Smooth muscle cell (in vitro differentiated cells): ENCODE measurements at regions not wholly inside any gene's neighbourhood (a gene's known extent, or its start where the extent isn't known, plus 50 kb on each side); places are given as distances from the start of the nearest gene placed in this dataset.

Source experiments
- DNase-seq: peaks from one replicate; lab custom pipeline; 2025; ENCODE audit not compliant: unreplicated experiment; lab: John Stamatoyannopoulos, UW
- H2AFZ ChIP-seq: fragments of 200-600 bp; sonication (generic); 2 replicates; pipeline ENCODE4 v1.6.0; 2016; ENCODE audit warnings: antibody characterized with exemption, low read depth, mild to moderate bottlenecking
- H3F3A ChIP-seq: fragments of 200-600 bp; sonication (generic); 2 replicates; pipeline ENCODE4 v1.6.0; 2017; ENCODE audit warnings: antibody characterized with exemption, low read depth
- H3K27ac ChIP-seq: fragments of 200-600 bp; sonication (generic); 2 replicates; pipeline ENCODE4 v1.5.1; 2016; ENCODE audit warnings: low read depth, mild to moderate bottlenecking
- H3K27me3 ChIP-seq: fragments of 200-600 bp; sonication (generic); 2 replicates; pipeline ENCODE4 v1.6.1; 2016; ENCODE audit warnings: low read depth, mild to moderate bottlenecking
- H3K36me3 ChIP-seq: fragments of 200-600 bp; sonication (generic); 2 replicates; pipeline ENCODE4 v1.5.1; 2016; ENCODE audit warnings: low read depth
- H3K4me1 ChIP-seq: fragments of 200-600 bp; sonication (generic); 2 replicates; pipeline ENCODE4 v1.5.1; 2016; ENCODE audit warnings: low read depth
- H3K4me2 ChIP-seq: fragments of 200-600 bp; sonication (generic); 2 replicates; pipeline ENCODE4 v1.6.0; 2016; ENCODE audit warnings: mild to moderate bottlenecking
- H3K4me3 ChIP-seq: fragments of 200-600 bp; sonication (generic); 2 replicates; pipeline ENCODE4 v1.5.1; 2016; ENCODE audit warnings: mild to moderate bottlenecking
- H3K79me2 ChIP-seq: fragments of 200-600 bp; sonication (generic); 2 replicates; pipeline ENCODE4 v1.6.0; 2016; ENCODE audit warnings: low read depth, mild to moderate bottlenecking
- H3K9ac ChIP-seq: fragments of 200-600 bp; sonication (generic); 2 replicates; pipeline ENCODE4 v1.6.0; 2016; ENCODE audit warnings: low read depth
- H3K9me3 ChIP-seq: fragments of 200-600 bp; sonication (generic); replicated peaks from 2 replicates; pipeline ENCODE4 v1.5.1; 2016; ENCODE audit warnings: low read depth
- H4K20me1 ChIP-seq: fragments of 200-600 bp; sonication (generic); 2 replicates; pipeline ENCODE4 v1.6.0; 2016; ENCODE audit warnings: low read depth
- WGBS: methylation state at CpG from one replicate; pipeline ENCODE4 v1.1.7; 2016; ENCODE audit warnings: low lambda C conversion rate; 5-methylcytosine and 5-hydroxymethylcytosine counted together
- TF ChIP-seq, protein P1 (sequence below): fragments of 200-600 bp; sonication (generic); IDR thresholded peaks from 2 replicates; pipeline ENCODE4 v1.5.1; 2017; ENCODE audit warnings: borderline replicate concordance, mild to moderate bottlenecking, antibody characterized with exemption; ENCODE audit not compliant: insufficient read depth, poor library complexity, severe bottlenecking

- no peak overlapping the region for H3K27ac ChIP-seq
- H3F3A ChIP-seq: no peaks in the 10 kb centered on the region
- H3K36me3 ChIP-seq: no peaks in the 10 kb centered on the region
- TF ChIP-seq, protein P1, sequence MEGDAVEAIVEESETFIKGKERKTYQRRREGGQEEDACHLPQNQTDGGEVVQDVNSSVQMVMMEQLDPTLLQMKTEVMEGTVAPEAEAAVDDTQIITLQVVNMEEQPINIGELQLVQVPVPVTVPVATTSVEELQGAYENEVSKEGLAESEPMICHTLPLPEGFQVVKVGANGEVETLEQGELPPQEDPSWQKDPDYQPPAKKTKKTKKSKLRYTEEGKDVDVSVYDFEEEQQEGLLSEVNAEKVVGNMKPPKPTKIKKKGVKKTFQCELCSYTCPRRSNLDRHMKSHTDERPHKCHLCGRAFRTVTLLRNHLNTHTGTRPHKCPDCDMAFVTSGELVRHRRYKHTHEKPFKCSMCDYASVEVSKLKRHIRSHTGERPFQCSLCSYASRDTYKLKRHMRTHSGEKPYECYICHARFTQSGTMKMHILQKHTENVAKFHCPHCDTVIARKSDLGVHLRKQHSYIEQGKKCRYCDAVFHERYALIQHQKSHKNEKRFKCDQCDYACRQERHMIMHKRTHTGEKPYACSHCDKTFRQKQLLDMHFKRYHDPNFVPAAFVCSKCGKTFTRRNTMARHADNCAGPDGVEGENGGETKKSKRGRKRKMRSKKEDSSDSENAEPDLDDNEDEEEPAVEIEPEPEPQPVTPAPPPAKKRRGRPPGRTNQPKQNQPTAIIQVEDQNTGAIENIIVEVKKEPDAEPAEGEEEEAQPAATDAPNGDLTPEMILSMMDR: no peak
- H3K27me3 ChIP-seq: no peaks in the 10 kb centered on the region
- H3K9me3 ChIP-seq: no peaks in the 10 kb centered on the region
- no peak overlapping the region for H3K4me2 ChIP-seq
- DNase-seq: no peak
- H3K4me3 ChIP-seq: no peak overlapping the region
- H3K4me1 ChIP-seq: peaks cover 2% of the 10 kb centered on the region
- H2AFZ ChIP-seq: no peak overlapping the region
- 92% methylated on average over 3 of the region's 3 CpGs for WGBS
- H3K79me2 ChIP-seq: no peaks in the 10 kb centered on the region
- no peak overlapping the region for H3K9ac ChIP-seq
- H4K20me1 ChIP-seq: no peaks in the 10 kb centered on the region
Observed at GRCh38 chr5:113755516-113755915, 242.0 kb downstream of the YTHDC2 start.

DNA sequence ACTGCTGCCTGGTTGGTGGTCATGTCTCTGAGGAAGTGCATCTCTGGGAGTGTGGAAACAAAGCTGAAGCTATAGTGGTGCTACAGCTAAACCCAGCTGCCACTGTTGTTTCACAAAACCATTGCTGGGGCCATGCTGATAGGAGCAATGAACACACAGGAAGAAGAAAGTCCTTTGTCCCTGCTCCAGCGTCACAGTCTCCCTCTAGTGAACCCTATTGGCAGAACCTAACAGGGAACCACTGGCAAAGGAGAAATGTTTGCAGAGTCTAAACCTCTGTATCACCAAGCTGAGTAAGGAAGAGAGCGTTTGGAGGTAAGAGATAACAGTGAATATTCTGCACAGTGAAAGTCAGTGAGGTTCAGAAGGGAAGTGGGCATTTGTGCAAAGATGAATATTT, 244.0 kb downstream of the YTHDC2 start:
- H3K79me2 ChIP-seq: no peaks in the 10 kb centered on the region
- no peak overlapping the region for H3K4me2 ChIP-seq
- H3K4me1 ChIP-seq: peaks cover 4% of the 10 kb centered on the region
- 89% methylated on average over 2 of the region's 2 CpGs for WGBS
- H3K4me3 ChIP-seq: no peak overlapping the region
- no peaks in the 10 kb centered on the region for H3F3A ChIP-seq
- H3K27me3 ChIP-seq: no peaks in the 10 kb centered on the region
- H3K27ac ChIP-seq: no peak overlapping the region
- no peak for DNase-seq
- no peaks in the 10 kb centered on the region for H4K20me1 ChIP-seq
- no peaks in the 10 kb centered on the region for H3K36me3 ChIP-seq
- no peaks in the 10 kb centered on the region for H3K9me3 ChIP-seq
- TF ChIP-seq, protein P1: no peak
- H2AFZ ChIP-seq: no peak overlapping the region
- H3K9ac ChIP-seq: no peak overlapping the region

DNA sequence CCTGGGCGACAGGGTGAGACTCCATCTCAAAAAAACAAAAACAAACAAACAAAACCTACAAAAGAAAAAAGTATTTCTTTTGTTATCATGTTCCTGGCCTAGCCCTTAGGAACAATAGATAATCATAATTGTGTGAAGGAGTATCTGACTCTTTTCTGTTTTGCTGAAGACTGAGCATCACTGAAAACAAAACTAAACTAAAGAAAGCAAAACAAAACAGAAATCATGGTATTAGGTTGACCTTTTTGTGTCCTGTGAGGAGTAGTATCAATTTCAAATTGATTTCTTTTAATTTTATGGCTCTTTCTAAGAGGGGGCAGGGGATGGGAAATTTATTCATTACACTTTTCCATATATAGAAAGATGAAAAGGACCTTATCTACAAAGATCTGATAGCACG, 246.0 kb downstream of the YTHDC2 start:
- 82% methylated on average over 2 of the region's 2 CpGs for WGBS
- TF ChIP-seq, protein P1: no peak
- H3K4me3 ChIP-seq: no peak overlapping the region
- H3F3A ChIP-seq: no peaks in the 10 kb centered on the region
- H3K36me3 ChIP-seq: no peaks in the 10 kb centered on the region
- no peak overlapping the region for H3K9ac ChIP-seq
- H3K9me3 ChIP-seq: no peaks in the 10 kb centered on the region
- H3K4me2 ChIP-seq: no peak overlapping the region
- DNase-seq: no peak
- no peaks in the 10 kb centered on the region for H3K27me3 ChIP-seq
- H3K79me2 ChIP-seq: no peaks in the 10 kb centered on the region
- no peaks in the 10 kb centered on the region for H4K20me1 ChIP-seq
- H2AFZ ChIP-seq: no peak overlapping the region
- peaks cover 4% of the 10 kb centered on the region for H3K4me1 ChIP-seq
- no peak overlapping the region for H3K27ac ChIP-seq

- Histone ChIP-seq H3K36me3 (no peaks in the 10 kb centered on the region), H3K79me2 (no peaks in the 10 kb centered on the region), H3K9me3 (no peaks in the 10 kb centered on the region), H3K4me1 (peaks cover 4% of the 10 kb centered on the region), H3K4me3 (no peak overlapping the region), H3K27ac (no peak overlapping the region), H3K9ac (no peak overlapping the region), H4K20me1 (no peaks in the 10 kb centered on the region), H3K27me3 (no peaks in the 10 kb centered on the region), H3K4me2 (peak overlapping the region; percentile 33), H2AFZ (no peak overlapping the region), H3F3A (no peaks in the 10 kb centered on the region)
- no peak for DNase-seq
- whole genome bisulfite sequencing: 20% methylated on average over 1 of the region's 1 CpG
- TF ChIP-seq, protein P1: no peak
Observed at GRCh38 chr5:113760486-113760885, 247.0 kb downstream of the YTHDC2 start.
